ENCODE measurements at regions not wholly inside any gene's neighbourhood (a gene's known extent, or its start where the extent isn't known, plus 50 kb on each side); places are given as distances from the start of the nearest gene placed in this dataset.

GRCh38 chr2:149849591-149849990 lies 262.0 kb upstream of the MMADHC start:
- H3K4me3 ChIP-seq (ENCODE audit: low read depth, poor library complexity, severe bottlenecking) = no peak overlapping the region
- WGBS, 2 donors = 41 to 57% methylated on average over 1 of the region's 1 CpG
- no peak for TF ChIP-seq POLR2A (IDR thresholded peaks at IDR 0.05)
- TF ChIP-seq CTCF (IDR thresholded peaks at IDR 0.05) = no peak
- intact Hi-C loops (cut with DNase I; ENCODE audit: low total_unique reads) = no loop called here
- no peak for DNase-seq (ENCODE audit: low spot score in 2 of 2)

- intact Hi-C loops (cut with DNase I; ENCODE audit: low total_unique reads) = no loop called here
- TF ChIP-seq POLR2A (IDR thresholded peaks at IDR 0.05) (no peak), CTCF (IDR thresholded peaks at IDR 0.05) (no peak)
- WGBS, 2 donors = 82 to 86% methylated on average over 2 of the region's 2 CpGs
- no peak for DNase-seq (ENCODE audit: low spot score in 2 of 2)
- H3K4me3 ChIP-seq (ENCODE audit: low read depth, poor library complexity, severe bottlenecking) = no peak overlapping the region
Observed at GRCh38 chr2:149849136-149849535, 261.6 kb upstream of the MMADHC start.

GRCh38 chr2:149841396-149841795 lies 253.8 kb upstream of the MMADHC start:
- WGBS, 2 donors = 81 to 87% methylated on average over 1 of the region's 1 CpG
- TF ChIP-seq POLR2A (IDR thresholded peaks at IDR 0.05) = no peak
- TF ChIP-seq CTCF (IDR thresholded peaks at IDR 0.05) = no peak
- H3K4me3 ChIP-seq (ENCODE audit: low read depth, poor library complexity, severe bottlenecking) = no peak overlapping the region
- intact Hi-C loops (cut with DNase I; ENCODE audit: low total_unique reads) = no loop called here
- no peak for DNase-seq (ENCODE audit: low spot score in 2 of 2)

GRCh38 chr2:149832324-149832723 lies 244.7 kb upstream of the MMADHC start:
- DNase-seq (ENCODE audit: low spot score in 2 of 2) = no peak
- intact Hi-C loops (cut with DNase I; ENCODE audit: low total_unique reads) = no loop called here
- 85 to 90% methylated on average over 2 of the region's 2 CpGs for WGBS, 2 donors
- H3K4me3 ChIP-seq (ENCODE audit: low read depth, poor library complexity, severe bottlenecking) = no peak overlapping the region
- no peak for TF ChIP-seq POLR2A (IDR thresholded peaks at IDR 0.05)
- TF ChIP-seq CTCF (IDR thresholded peaks at IDR 0.05) = no peak

- DNase-seq (ENCODE audit: low spot score in 2 of 2) = no peak
- H3K4me3 ChIP-seq (ENCODE audit: low read depth, poor library complexity, severe bottlenecking) = no peak overlapping the region
- no peak for TF ChIP-seq CTCF (IDR thresholded peaks at IDR 0.05)
- no peak for TF ChIP-seq POLR2A (IDR thresholded peaks at IDR 0.05)
- 83 to 93% methylated on average over 2 of the region's 2 CpGs for WGBS, 2 donors
- intact Hi-C loops (cut with DNase I; ENCODE audit: low total_unique reads) = no loop called here
Observed at GRCh38 chr2:149828520-149829210, 241.1 kb upstream of the MMADHC start.

- 76 to 77% methylated on average over 2 of the region's 2 CpGs for WGBS, 2 donors
- intact Hi-C loops (cut with DNase I; ENCODE audit: low total_unique reads) = no loop called here
- TF ChIP-seq CTCF (IDR thresholded peaks at IDR 0.05) (no peak), POLR2A (IDR thresholded peaks at IDR 0.05) (no peak)
- DNase-seq (ENCODE audit: low spot score in 2 of 2) = no peak
- no peak overlapping the region for H3K4me3 ChIP-seq (ENCODE audit: low read depth, poor library complexity, severe bottlenecking)
Observed at GRCh38 chr2:149827585-149828126, 240.1 kb upstream of the MMADHC start.

Measured in lower leg skin (tissue), 4 donors.